Lower lobe of right lung (tissue), 2 donors: ENCODE measurements at regions not wholly inside any gene's neighbourhood (a gene's known extent, or its start where the extent isn't known, plus 50 kb on each side); places are given as distances from the start of the nearest gene placed in this dataset.

Experiments used
- ATAC-seq, 2 donors: fragments of 200-7000 bp; cut with Tn5 transposase; one replicate each; pipeline ENCODE4 v1.9.1; 2020 to 2022; ENCODE audit warnings: mild to moderate bottlenecking in 2 of 2, moderate library complexity in 2 of 2
- DNase-seq: peaks from one replicate; pipeline ENCODE4 v3.0.0-alpha.2; 2020
- H3K27ac ChIP-seq: fragments of 200-600 bp; one replicate; pipeline ENCODE4 v1.8.0; 2022
- H3K27me3 ChIP-seq: fragments of 200-600 bp; one replicate; pipeline ENCODE4 v1.8.0; 2022; ENCODE audit warnings: low read depth
- H3K36me3 ChIP-seq: fragments of 200-600 bp; one replicate; pipeline ENCODE4 v1.8.0; 2022; ENCODE audit warnings: mild to moderate bottlenecking
- H3K4me1 ChIP-seq: fragments of 200-600 bp; one replicate; pipeline ENCODE4 v1.8.0; 2022
- H3K4me3 ChIP-seq: fragments of 200-600 bp; one replicate; pipeline ENCODE4 v1.8.0; 2022; ENCODE audit warnings: mild to moderate bottlenecking
- H3K9me3 ChIP-seq: fragments of 200-600 bp; one replicate; pipeline ENCODE4 v1.8.0; 2022
- CTCF ChIP-seq: fragments of 200-600 bp; IDR thresholded peaks from one replicate; pipeline ENCODE4 v1.8.0; 2022; ENCODE audit warnings: antibody characterized with exemption, mild to moderate bottlenecking
- intact Hi-C: fragments of 100-400 bp; cut with DNase I; formaldehyde crosslinking; loops from one replicate; pipeline ENCODE4 v1.11.0; 2022
- donor health status: DM: no; HTN: yes; CAD: no; lungs with severe emphysema.

DNA sequence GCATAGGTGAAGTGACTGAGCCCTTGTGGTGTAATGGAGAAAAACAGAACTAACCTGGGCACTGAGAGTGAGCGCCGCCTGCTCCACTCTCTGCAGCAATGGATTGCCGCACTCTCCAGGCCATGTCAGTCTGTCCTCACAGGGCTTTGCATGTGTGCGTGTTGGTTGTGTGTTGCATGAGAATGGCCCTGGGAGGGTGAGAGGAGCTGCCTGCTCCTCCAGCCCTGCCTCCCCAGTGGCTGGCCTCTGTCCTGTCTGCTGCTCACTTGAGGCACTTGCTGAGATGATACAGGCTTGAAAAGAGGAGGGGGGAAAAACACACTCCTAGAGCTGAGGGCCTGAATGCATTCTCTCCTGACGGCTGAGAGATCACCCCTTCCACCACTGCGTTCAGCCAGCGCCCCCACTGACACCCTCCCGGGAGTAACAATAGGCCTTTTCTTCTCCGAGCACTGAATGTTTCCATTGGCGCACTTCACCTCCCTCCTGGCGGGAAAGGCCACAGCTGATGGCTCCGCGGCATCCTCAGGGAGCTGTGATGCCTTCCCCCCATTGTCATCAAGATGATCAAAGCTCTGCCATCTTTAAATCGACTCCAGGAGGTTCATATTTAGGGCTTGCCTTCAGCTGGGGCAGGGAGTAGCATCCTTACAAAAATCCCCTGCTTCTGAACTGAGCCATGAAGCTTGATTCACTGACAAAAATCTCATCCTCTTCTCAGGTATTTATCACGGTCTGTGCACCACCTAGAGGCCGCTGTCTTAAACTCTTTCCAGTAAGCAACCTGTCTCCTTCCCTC, 49.9 kb upstream of the DAPL1 start:
- Histone ChIP-seq H3K27me3 (no peaks in the 10 kb centered on the region), H3K9me3 (no peaks in the 10 kb centered on the region), H3K27ac (no peak overlapping the region), H3K4me1 (peaks cover 10% of the 10 kb centered on the region), H3K36me3 (no peaks in the 10 kb centered on the region), H3K4me3 (no peak overlapping the region)
- intact Hi-C loops: no loop called here
- peak; percentile 49 for TF ChIP-seq CTCF
- DNase-seq (no peak), ATAC-seq (peak; percentile 46 to 60)
